Fibroblast of lung (primary cell): ENCODE measurements at regions not wholly inside any gene's neighbourhood (a gene's known extent, or its start where the extent isn't known, plus 50 kb on each side); places are given as distances from the start of the nearest gene placed in this dataset.

Source experiments
- DNase-seq, 2 donors: peaks; one replicate each; pipeline versions ENCODE4 v3.0.0 to v3.0.0-alpha.2; 2010; ENCODE audit warnings: low read depth in 2 of 2
- H2AFZ ChIP-seq: 2 replicates; pipeline ENCODE4 v1.5.1; 2012; ENCODE audit warnings: low read length, control low read depth, inconsistent platforms
- H3K27ac ChIP-seq: 2 replicates; pipeline ENCODE4 v1.5.1; 2011; ENCODE audit warnings: low read length, control low read depth; ENCODE audit not compliant: insufficient read depth
- H3K27me3 ChIP-seq: 2 replicates; pipeline ENCODE4 v1.5.1; 2011; ENCODE audit warnings: mild to moderate bottlenecking, low read length; ENCODE audit not compliant: control insufficient read depth, insufficient read depth
- H3K36me3 ChIP-seq: 2 replicates; pipeline ENCODE4 v1.5.1; 2011; ENCODE audit warnings: low read length; ENCODE audit not compliant: control insufficient read depth, insufficient read depth
- H3K4me1 ChIP-seq: 2 replicates; pipeline ENCODE4 v1.5.1; 2011; ENCODE audit warnings: low read length; ENCODE audit not compliant: control insufficient read depth, insufficient read depth; ENCODE audit errors: extremely low read depth
- H3K4me2 ChIP-seq: 2 replicates; pipeline ENCODE4 v1.5.1; 2011; ENCODE audit warnings: low read length, control low read depth; ENCODE audit not compliant: insufficient read depth; ENCODE audit errors: extremely low read depth
- H3K4me3 ChIP-seq, 4 experiments: fragments of 200-600 bp in 1 of 4; sonication (generic) in 1 of 4; replicated peaks in 1 of 4; 2 replicates each; pipeline ENCODE4 v1.5.1; 2011 to 2016; ENCODE audit warnings: low read length in 4 of 4, low read depth in 3 of 4, mild to moderate bottlenecking in 3 of 4, control low read depth in 2 of 4, inconsistent platforms in 1 of 4, mixed read lengths in 1 of 4; ENCODE audit not compliant: insufficient read depth in 1 of 4; ENCODE audit errors: control extremely low read depth in 1 of 4
- H3K79me2 ChIP-seq: 2 replicates; pipeline ENCODE4 v1.5.1; 2012; ENCODE audit warnings: mild to moderate bottlenecking, low read length, inconsistent platforms; ENCODE audit not compliant: control insufficient read depth, insufficient read depth
- H3K9ac ChIP-seq: 2 replicates; pipeline ENCODE4 v1.5.1; 2011; ENCODE audit warnings: mild to moderate bottlenecking, low read length, control low read depth; ENCODE audit not compliant: insufficient read depth
- H3K9me3 ChIP-seq: 2 replicates; pipeline ENCODE4 v1.5.1; 2012; ENCODE audit warnings: low read depth, low read length; ENCODE audit not compliant: control insufficient read depth, insufficient read depth
- H4K20me1 ChIP-seq: 2 replicates; pipeline ENCODE4 v1.5.1; 2011; ENCODE audit warnings: low read length; ENCODE audit not compliant: control insufficient read depth, insufficient read depth; ENCODE audit errors: extremely low read depth
- CTCF ChIP-seq, 2 donors: IDR thresholded peaks in 1 of 2; conservative IDR thresholded peaks in 1 of 2; 1 replicate in 1 of 2; 2 replicates in 1 of 2; pipeline ENCODE4 v1.5.1; 2011 to 2012; ENCODE audit warnings: low read length in 2 of 2, control low read depth in 1 of 2, inconsistent platforms in 1 of 2, low read depth in 1 of 2, mild to moderate bottlenecking in 1 of 2
- EZH2 ChIP-seq: IDR thresholded peaks from 2 replicates; pipeline ENCODE4 v1.5.1; 2012; ENCODE audit warnings: low read length, control low read depth, mild to moderate bottlenecking; ENCODE audit errors: missing control alignments

- H3K27me3 ChIP-seq: no peaks in the 10 kb centered on the region
- H3K4me1 ChIP-seq: no peaks in the 10 kb centered on the region
- no peaks in the 10 kb centered on the region for H3K9me3 ChIP-seq
- H3K27ac ChIP-seq: no peak overlapping the region
- no peak for DNase-seq
- no peaks in the 10 kb centered on the region for H3K36me3 ChIP-seq
- TF ChIP-seq CTCF (conservative IDR thresholded peaks at IDR 0.05 in 1 of 2, IDR thresholded peaks at IDR 0.05 in 1 of 2; ENCODE audit: low read depth in 1 of 2, low read length in 2 of 2) (no peak), EZH2 (no peak)
- no peak overlapping the region for H2AFZ ChIP-seq
- no peak overlapping the region for H3K4me2 ChIP-seq
- no peaks in the 10 kb centered on the region for H3K79me2 ChIP-seq
- H4K20me1 ChIP-seq: no peaks in the 10 kb centered on the region
- no peak overlapping the region for H3K4me3 ChIP-seq
- H3K9ac ChIP-seq: no peak overlapping the region
Measured at GRCh38 chr1:189644970-189645369, 832.7 kb downstream of the BRINP3 start.

GRCh38 chr1:189646066-189646465 is 831.6 kb downstream of the BRINP3 start:
- no peak for DNase-seq
- no peak overlapping the region for H2AFZ ChIP-seq
- no peaks in the 10 kb centered on the region for H3K9me3 ChIP-seq
- H3K79me2 ChIP-seq: no peaks in the 10 kb centered on the region
- no peaks in the 10 kb centered on the region for H3K36me3 ChIP-seq
- no peak overlapping the region for H3K4me3 ChIP-seq
- H3K27ac ChIP-seq: no peak overlapping the region
- TF ChIP-seq EZH2 (no peak), CTCF (conservative IDR thresholded peaks at IDR 0.05 in 1 of 2, IDR thresholded peaks at IDR 0.05 in 1 of 2; ENCODE audit: low read depth in 1 of 2, low read length in 2 of 2) (no peak)
- no peaks in the 10 kb centered on the region for H3K27me3 ChIP-seq
- H4K20me1 ChIP-seq: no peaks in the 10 kb centered on the region
- H3K4me2 ChIP-seq: no peak overlapping the region
- no peaks in the 10 kb centered on the region for H3K4me1 ChIP-seq
- H3K9ac ChIP-seq: no peak overlapping the region

GRCh38 chr1:189654906-189655305 is 822.8 kb downstream of the BRINP3 start:
- H3K4me3 ChIP-seq: no peak overlapping the region
- H3K9me3 ChIP-seq: no peaks in the 10 kb centered on the region
- no peak overlapping the region for H3K27ac ChIP-seq
- no peaks in the 10 kb centered on the region for H3K36me3 ChIP-seq
- peak; percentile 42 to 76 for DNase-seq
- no peaks in the 10 kb centered on the region for H4K20me1 ChIP-seq
- H3K79me2 ChIP-seq: no peaks in the 10 kb centered on the region
- TF ChIP-seq CTCF (conservative IDR thresholded peaks at IDR 0.05 in 1 of 2, IDR thresholded peaks at IDR 0.05 in 1 of 2; ENCODE audit: low read depth in 1 of 2, low read length in 2 of 2): no peak
- TF ChIP-seq EZH2: no peak
- no peaks in the 10 kb centered on the region for H3K4me1 ChIP-seq
- no peaks in the 10 kb centered on the region for H3K27me3 ChIP-seq
- no peak overlapping the region for H2AFZ ChIP-seq
- H3K9ac ChIP-seq: no peak overlapping the region
- no peak overlapping the region for H3K4me2 ChIP-seq
